NCI-H128 (cell line): ENCODE measurements at regions not wholly inside any gene's neighbourhood (a gene's known extent, or its start where the extent isn't known, plus 50 kb on each side); places are given as distances from the start of the nearest gene placed in this dataset.

Source experiments
- DNase-seq: peaks from one replicate; lab custom pipeline; 2025; ENCODE audit not compliant: unreplicated experiment; lab: John Stamatoyannopoulos, UW

DNA sequence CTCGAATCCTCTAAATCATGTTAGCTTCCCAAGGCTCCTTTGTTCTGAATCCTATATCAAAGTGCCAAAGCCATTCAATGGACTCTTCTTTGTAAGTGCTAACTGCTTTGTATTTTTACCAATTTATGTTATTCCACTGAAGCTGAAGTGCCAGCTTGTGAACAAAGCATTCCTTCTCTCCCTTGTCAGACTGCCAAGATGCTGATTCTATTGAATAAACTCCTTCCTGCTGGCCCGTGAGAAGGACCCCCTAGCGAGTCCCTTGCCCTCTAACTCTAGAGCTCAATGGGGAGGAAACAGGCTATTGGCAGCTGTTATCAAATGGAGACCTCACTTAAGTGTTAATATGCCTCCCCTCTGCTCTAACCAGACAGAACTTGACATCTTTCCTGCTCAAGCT lies 1097.9 kb upstream of the CNTNAP5 start:
- peak; percentile 50 for DNase-seq

DNA sequence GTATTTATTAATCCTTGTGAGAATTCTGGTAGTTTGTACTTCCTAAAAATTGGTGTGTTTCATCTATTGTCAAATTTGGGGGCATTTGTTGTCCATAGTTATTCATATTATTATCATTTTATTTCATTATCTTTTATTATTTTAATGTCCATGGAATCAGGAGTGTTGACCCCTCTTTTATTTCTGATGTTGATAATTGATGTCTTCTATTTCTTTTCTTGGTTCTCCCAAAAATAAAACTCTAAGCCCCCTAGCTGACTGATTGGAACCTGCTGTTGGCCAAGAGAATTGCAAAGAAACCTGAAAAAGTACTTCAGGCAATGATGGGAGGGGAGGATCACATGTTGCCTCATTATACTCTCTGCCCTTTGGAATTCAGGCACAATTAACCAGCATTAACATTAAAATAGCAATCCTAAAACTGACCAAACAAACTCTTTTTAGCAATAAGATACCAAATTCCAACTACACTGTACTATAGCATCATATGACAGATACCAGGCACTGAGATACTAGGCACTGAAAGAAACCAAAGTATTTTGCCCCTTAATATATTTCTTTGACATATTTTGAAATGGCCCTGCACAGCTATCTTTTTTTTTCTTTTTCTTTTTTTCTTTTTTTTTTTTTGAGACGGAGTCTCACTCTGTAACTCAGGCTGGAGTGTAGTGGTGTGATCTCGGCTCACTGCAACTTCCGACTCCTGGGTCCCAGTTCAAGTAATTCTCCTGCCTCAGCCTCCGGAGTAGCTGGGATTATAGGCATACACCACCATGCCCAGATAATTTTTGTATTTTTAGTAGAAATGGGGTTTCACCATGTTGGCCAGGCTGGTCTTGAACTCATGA lies 1097.2 kb upstream of the CNTNAP5 start:
- DNase-seq: no peak

- no peak for DNase-seq
Measured at GRCh38 chr2:122929347-122929746, 1095.7 kb upstream of the CNTNAP5 start.

GRCh38 chr2:122935506-122935905 lies 1089.6 kb upstream of the CNTNAP5 start:
- DNase-seq: no peak

GRCh38 chr2:122939796-122940195 lies 1085.3 kb upstream of the CNTNAP5 start:
- DNase-seq: no peak

DNA sequence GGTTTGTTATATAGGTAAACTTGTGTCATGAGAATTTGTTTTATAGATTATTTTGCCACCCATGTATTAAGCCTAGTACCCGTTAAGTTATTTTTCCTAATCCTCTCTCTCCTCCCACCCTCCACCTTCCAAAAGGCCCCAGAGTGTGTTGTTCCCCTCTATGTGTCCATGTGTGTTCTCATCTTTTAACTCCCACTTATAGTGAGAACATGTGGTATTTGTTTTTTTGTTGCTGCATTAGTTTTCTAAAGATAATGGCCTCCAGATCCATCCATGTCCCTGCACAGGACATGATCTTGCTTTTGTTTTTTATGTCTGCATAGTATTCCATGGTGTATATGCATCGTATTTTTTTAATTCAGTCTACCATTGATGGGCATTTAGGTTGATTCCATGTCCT lies 1075.6 kb upstream of the CNTNAP5 start:
- DNase-seq: no peak

DNA sequence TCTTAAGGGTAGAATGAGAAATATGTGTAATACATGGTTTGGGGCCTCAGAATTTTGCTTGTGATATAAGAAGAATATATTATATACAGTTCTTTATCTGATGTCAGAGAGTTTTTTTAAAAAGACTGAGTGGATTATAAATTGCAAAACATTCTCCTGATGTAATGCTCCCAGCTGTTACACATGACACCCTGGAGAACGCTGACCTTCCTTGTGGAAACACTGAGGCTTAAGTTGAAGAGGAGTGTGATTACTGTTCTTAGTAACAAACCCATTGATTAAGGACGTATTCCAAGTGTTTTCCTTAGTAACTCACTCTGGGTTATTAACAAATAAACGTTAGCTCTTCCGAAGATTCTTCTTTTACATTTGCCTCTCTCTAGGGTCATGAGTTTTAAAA lies 1069.3 kb upstream of the CNTNAP5 start:
- no peak for DNase-seq

- peak; percentile 26 for DNase-seq
Measured at GRCh38 chr2:122960759-122961641, 1064.1 kb upstream of the CNTNAP5 start.

GRCh38 chr2:122966461-122966860 lies 1058.6 kb upstream of the CNTNAP5 start:
- DNase-seq: no peak

DNA sequence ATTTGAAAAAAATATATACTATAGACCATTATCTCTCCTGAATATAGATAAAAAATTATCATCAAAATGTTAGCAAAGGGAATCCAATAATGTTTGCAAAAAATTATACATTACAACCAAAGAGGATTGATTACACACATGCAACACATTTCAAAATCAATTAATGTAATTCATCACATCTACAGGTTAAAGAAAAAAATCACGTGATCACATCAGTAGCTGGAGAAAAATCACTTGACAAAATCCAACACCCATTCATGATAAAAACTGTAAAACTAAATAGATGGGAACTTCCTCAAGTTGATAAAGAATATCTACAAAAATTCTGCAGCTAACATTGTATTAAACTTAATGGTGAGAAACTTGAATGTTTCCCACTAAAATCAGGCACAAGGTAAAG lies 1047.5 kb upstream of the CNTNAP5 start:
- no peak for DNase-seq

GRCh38 chr2:122980671-122981070 lies 1044.4 kb upstream of the CNTNAP5 start:
- no peak for DNase-seq

- DNase-seq: no peak
Measured at GRCh38 chr2:122982936-122983335, 1042.2 kb upstream of the CNTNAP5 start.

- DNase-seq: no peak
Measured at GRCh38 chr2:122988395-122989221, 1036.5 kb upstream of the CNTNAP5 start.

GRCh38 chr2:122993592-122993991 lies 1031.5 kb upstream of the CNTNAP5 start:
- no peak for DNase-seq

DNA sequence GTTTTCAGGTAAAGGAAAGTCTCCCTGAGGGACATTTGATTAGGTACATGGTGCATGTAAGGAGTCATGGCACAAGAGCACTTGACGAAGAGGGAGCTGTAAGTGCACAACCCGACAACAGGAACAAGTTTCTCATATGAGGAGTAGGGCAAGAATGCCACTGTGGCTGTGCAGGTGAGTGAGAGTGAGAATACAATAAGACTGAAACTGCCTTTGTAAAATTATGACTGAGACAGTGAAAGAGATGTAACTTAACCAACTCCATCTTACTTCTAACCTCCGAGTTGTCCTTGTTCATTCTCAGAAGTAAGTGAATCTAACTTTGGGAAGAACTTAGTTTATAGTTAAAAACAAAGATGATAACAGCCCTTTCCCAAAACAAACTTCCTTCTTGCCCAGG lies 1025.8 kb upstream of the CNTNAP5 start:
- DNase-seq: no peak

DNA sequence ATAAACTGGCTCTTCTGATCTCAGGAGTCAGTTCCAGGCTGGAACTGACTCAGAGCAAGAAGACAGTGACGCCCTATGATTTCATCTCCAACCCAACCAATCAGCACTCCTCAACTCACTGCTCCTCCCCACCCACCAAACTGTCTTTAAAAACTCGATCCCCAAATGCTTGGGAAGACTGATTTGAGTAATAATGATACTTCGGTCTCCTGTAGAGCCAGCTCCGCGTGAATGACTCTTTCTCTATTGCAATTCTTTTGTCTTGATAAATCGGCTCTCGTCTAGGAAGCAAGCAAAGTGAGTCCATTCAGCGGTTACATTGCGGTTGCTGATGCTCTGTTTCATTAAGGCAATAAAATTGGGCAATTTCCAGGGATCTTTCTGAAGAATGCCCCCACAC lies 1025.3 kb upstream of the CNTNAP5 start:
- no peak for DNase-seq

DNA sequence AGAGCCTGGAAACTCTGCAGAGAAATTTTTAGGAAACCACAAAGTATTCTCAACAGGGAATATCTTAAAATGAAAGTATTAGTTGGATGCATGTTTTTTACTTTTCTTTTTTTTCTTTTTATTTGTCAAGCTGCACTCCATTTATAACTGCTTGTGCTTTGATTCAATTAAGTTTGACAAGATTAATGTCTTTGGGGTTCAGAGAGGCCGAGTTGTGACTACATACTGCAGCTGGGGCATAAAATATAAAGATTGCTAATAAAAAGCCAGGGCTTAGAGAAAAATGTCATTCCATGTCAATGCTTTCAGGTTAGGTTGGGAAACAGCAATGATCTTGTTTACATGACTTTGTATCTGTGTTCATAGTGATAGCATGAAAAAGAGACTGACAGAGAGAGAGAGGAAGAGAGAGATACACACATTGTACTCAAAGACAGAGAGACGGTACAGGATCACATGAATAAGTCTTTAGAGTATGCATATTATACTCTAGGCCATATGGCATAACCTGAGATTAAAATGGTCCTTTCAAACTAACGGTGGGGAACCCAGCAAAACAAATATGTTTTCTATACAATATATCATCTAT lies 1022.3 kb upstream of the CNTNAP5 start:
- no peak for DNase-seq

DNA sequence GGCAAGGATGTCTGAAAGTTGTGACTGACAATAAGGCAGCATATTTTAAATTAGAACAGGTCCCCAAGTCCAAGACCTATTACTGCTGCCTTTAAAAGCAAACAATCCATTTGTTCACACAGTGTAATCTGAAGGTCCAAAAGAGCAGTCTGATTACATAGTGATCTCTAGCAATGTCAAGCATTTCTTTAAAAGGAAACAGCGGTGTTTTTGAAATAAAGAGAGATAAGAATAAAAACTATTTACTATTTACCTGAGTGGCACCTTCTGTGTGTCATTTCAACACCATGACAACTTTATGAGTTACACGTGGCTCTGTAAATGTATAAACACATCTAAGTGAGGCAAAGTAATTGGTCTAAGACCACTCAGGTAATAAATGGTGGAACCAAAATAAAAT lies 1009.9 kb upstream of the CNTNAP5 start:
- no peak for DNase-seq

GRCh38 chr2:123035541-123035940 lies 989.5 kb upstream of the CNTNAP5 start:
- DNase-seq: no peak

GRCh38 chr2:123036300-123036699 lies 988.8 kb upstream of the CNTNAP5 start:
- no peak for DNase-seq

DNA sequence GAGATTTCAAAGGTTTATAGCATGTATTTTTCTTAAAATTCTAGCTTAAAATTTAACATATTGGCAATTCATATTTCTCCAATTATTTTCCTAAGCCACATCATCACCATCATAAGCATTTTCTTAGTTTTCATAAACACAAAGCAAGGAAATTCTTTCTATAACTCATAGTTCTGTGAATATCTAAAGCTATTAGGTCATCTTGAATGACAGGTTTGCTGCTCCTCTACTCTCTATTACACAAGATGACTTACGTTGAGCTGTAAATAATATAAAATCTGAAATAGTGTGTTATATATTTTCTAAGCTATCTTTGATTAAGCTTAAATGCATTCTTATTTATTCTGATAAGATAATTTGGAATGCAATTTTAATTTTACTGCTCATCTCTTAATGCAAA lies 984.6 kb upstream of the CNTNAP5 start:
- no peak for DNase-seq
